ENCODE measurements at regions not wholly inside any gene's neighbourhood (a gene's known extent, or its start where the extent isn't known, plus 50 kb on each side); places are given as distances from the start of the nearest gene placed in this dataset.

DNA sequence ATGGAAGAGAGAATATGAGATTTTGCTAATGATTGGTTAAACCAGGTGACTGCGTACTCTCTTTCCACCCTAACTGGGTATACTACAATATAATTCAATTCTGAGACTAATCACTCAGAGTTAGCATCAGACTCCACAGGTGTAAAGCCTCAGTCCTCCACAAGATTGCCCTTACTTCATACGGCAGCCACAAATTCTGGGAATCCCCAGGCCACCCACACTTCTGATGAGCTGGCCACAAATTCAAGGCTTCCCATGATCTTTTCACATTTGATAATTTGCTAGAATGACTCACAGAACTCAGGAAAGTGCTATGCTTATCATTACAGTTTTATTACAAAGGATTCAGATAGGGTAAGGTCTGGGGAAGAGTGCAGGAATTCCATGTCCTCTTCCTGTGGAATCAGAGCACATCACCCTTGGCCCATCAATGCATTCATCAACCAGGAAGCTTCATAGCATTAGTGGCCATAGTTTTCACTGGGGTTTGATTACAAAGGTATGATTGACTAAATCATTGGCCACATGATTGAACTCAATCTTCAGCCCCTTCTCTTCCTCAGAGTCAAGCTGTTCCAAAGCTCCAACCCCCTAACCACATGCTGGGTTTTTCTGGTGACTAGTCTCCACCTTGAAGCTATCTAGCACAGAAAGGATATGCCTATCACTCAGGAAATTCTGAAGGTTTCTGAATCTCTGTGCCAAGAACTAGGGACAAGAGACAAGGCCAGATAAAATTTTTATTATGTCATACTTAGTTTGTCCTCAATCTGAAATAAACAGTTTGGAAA lies 131.7 kb downstream of the HHIPL2 start:
- no peak overlapping the region for H3K4me3 ChIP-seq (ENCODE audit: low read depth, low read length)
- TF ChIP-seq, protein P1, sequence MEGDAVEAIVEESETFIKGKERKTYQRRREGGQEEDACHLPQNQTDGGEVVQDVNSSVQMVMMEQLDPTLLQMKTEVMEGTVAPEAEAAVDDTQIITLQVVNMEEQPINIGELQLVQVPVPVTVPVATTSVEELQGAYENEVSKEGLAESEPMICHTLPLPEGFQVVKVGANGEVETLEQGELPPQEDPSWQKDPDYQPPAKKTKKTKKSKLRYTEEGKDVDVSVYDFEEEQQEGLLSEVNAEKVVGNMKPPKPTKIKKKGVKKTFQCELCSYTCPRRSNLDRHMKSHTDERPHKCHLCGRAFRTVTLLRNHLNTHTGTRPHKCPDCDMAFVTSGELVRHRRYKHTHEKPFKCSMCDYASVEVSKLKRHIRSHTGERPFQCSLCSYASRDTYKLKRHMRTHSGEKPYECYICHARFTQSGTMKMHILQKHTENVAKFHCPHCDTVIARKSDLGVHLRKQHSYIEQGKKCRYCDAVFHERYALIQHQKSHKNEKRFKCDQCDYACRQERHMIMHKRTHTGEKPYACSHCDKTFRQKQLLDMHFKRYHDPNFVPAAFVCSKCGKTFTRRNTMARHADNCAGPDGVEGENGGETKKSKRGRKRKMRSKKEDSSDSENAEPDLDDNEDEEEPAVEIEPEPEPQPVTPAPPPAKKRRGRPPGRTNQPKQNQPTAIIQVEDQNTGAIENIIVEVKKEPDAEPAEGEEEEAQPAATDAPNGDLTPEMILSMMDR (IDR thresholded peaks at IDR 0.05; ENCODE audit: low read depth, low read length, missing control alignments) = no peak
- DNase-seq (ENCODE audit: low read depth) = no peak

DNA sequence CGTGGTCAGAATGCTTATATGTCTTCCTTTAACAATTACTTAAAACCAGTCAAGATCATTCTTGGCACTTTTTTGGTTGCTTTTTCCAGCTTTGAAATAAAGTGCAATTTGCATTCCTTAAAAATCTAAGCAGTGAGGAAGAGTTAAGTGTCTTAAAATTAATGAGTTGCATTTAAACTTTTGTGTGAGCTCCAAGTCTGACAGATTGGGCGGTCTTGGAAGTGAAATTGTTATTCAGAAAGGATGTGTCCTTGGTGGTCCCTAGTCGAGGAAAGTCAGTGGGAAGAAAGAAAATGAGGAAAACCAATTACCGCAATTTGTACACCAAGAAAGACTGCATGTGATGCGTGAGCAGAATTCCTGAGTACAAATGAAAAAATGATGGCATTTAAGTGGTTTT lies 132.5 kb downstream of the HHIPL2 start:
- H3K4me3 ChIP-seq (ENCODE audit: low read depth, low read length) = no peak overlapping the region
- TF ChIP-seq, protein P1 (IDR thresholded peaks at IDR 0.05; ENCODE audit: low read depth, low read length, missing control alignments) = no peak
- no peak for DNase-seq (ENCODE audit: low read depth)

DNA sequence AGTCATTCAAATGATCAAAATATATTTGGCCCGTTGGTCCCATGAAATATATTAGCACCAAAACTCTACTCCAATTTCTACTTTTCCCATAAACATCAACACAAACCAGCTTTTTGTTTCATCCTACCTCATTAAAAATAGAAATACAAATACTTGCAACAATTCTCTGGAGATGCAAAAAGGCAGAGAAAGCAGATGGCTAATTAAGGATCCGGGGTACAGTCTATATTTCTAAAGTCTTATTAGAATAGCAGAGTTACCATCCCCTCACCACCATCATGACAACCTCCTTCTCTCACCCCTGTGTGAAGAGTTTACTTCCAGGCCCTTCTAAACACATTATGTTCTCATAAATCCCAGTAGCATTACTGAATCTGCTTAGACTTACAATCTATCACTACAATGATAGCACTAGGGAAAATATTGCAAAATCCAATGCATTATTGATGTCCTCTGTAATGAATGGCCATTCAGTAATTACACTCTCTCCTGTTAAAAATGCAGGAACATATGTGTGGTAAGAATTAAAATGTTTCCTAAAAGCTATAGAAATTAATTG lies 133.8 kb downstream of the HHIPL2 start:
- no peak for DNase-seq (ENCODE audit: low read depth)
- no peak overlapping the region for H3K4me3 ChIP-seq (ENCODE audit: low read depth, low read length)
- TF ChIP-seq, protein P1 (IDR thresholded peaks at IDR 0.05; ENCODE audit: low read depth, low read length, missing control alignments) = no peak

DNA sequence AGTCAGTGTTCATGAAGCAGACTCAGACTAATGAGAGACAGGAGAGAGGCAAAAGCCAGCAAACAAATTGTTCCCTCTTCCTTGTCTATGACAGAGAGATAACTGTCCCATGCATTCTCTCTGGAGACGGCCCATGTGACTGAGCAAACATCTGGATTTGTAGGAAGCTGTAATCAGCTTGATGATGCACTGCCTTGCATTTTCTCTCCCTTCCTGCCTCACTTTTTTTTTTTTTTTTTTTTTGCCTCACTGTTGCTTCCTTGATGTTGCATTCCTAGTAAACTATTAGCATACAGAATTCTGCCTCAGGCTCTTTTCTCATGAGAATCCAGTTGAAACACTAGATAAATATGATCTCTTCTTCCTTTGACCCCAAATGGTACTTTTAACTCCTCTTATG lies 134.5 kb downstream of the HHIPL2 start:
- no peak for DNase-seq (ENCODE audit: low read depth)
- TF ChIP-seq, protein P1 (IDR thresholded peaks at IDR 0.05; ENCODE audit: low read depth, low read length, missing control alignments) = no peak
- H3K4me3 ChIP-seq (ENCODE audit: low read depth, low read length) = no peak overlapping the region

DNA sequence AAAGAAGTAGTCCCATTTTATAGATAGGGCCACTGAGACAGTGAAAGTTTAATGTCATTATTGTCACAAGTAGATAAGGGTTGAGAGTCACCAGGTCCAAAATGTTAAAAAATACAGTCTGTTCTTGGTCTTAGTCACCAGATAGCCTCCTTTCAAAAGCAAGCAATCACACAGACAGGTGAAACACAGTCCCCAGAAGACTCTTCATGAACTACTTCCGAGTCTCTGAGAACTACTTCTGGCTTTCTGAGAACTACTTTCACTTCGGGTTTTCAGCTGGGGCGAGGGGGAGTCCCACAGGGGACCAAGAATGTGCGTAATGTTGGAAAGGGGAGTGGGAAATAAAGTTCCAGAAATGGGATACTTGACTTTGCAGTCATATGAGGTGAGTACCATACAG lies 143.2 kb downstream of the HHIPL2 start:
- H3K4me3 ChIP-seq (ENCODE audit: low read depth, low read length) = peak overlapping the region; percentile 47
- peak; percentile 49 for DNase-seq (ENCODE audit: low read depth)
- TF ChIP-seq, protein P1 (IDR thresholded peaks at IDR 0.05; ENCODE audit: low read depth, low read length, missing control alignments) = no peak

DNA sequence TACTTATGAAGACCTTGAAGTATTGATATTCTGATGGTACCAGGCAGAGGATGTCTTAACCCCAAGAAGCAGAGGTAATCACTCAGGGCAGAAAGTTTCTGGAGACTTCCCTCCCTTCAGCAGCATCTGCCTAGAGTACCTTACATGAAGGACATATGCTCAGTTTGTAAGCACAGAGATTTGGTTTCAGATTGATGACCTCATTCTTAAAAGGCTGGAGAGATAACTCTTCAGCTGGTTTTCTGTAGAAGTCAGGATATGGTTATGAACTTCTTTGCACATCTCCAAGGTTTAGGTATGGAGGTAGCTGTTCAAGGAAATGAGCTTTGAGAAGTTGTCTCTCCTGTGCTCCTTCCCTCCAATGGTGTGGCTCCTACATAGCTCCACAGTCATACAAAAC lies 148.7 kb downstream of the HHIPL2 start:
- no peak for DNase-seq (ENCODE audit: low read depth)
- TF ChIP-seq, protein P1 (IDR thresholded peaks at IDR 0.05; ENCODE audit: low read depth, low read length, missing control alignments) = no peak
- H3K4me3 ChIP-seq (ENCODE audit: low read depth, low read length) = no peak overlapping the region

DNA sequence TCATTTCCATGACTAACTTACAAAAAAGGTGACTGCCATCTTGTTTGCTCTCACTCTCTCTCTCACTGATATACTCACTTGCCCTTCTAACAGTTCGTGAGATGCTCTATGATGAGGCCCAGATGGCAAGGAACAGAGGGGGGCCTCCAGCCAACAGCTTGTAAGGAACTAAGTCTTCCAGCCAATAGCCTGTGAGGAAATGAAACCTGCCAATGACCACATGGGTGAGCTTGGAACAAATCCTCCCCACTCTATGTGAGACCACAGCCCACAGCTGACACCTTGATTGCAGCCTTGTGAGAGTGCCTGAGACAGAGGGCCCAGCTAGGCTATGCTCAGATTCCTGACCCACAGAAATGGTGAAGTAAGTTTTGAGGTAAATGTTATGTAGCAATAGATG lies 153.7 kb downstream of the HHIPL2 start:
- TF ChIP-seq, protein P1 (IDR thresholded peaks at IDR 0.05; ENCODE audit: low read depth, low read length, missing control alignments) = no peak
- no peak overlapping the region for H3K4me3 ChIP-seq (ENCODE audit: low read depth, low read length)
- DNase-seq (ENCODE audit: low read depth) = no peak

All from GM12864 (cell line).